HEK293 (cell line): ENCODE measurements at regions not wholly inside any gene's neighbourhood (a gene's known extent, or its start where the extent isn't known, plus 50 kb on each side); places are given as distances from the start of the nearest gene placed in this dataset.

Experiments used
- PRDM1 ChIP-seq: fragments of 450-650 bp; formaldehyde crosslinking; IDR thresholded peaks from 2 replicates; pipeline ENCODE4; 2016; ENCODE audit warnings: missing biosample characterization, missing genetic modification characterization
- ZBTB48 ChIP-seq: fragments of 450-650 bp; formaldehyde crosslinking; IDR thresholded peaks from 2 replicates; pipeline ENCODE4 v1.5.1; 2016; ENCODE audit warnings: missing biosample characterization, missing genetic modification characterization
- ZNF121 ChIP-seq: fragments of 450-650 bp; formaldehyde crosslinking; IDR thresholded peaks from 2 replicates; pipeline ENCODE4 v1.5.1; 2016; ENCODE audit warnings: missing biosample characterization, missing genetic modification characterization
- ZNF174 ChIP-seq: fragments of 450-650 bp; formaldehyde crosslinking; IDR thresholded peaks from 2 replicates; pipeline ENCODE4 v1.5.0; 2017; ENCODE audit warnings: missing biosample characterization, mild to moderate bottlenecking, missing genetic modification characterization
- ZNF239 ChIP-seq: fragments of 450-650 bp; formaldehyde crosslinking; IDR thresholded peaks from 2 replicates; pipeline ENCODE4 v1.5.1; 2016; ENCODE audit warnings: missing biosample characterization, missing genetic modification characterization
- ZNF521 ChIP-seq: fragments of 450-650 bp; formaldehyde crosslinking; IDR thresholded peaks from 2 replicates; pipeline ENCODE4 v1.5.1; 2017; ENCODE audit warnings: missing biosample characterization, mild to moderate bottlenecking, missing genetic modification characterization
- ZNF549 ChIP-seq: fragments of 450-650 bp; IDR thresholded peaks from 2 replicates; pipeline ENCODE4 v1.5.1; 2018; ENCODE audit warnings: missing biosample characterization, missing genetic modification characterization, mild to moderate bottlenecking, inconsistent platforms, moderate library complexity
- TF ChIP-seq, protein P1 (sequence below): fragments of 450-650 bp; formaldehyde crosslinking; IDR thresholded peaks from 2 replicates; pipeline ENCODE4 v1.5.1; 2016; ENCODE audit warnings: missing biosample characterization, missing genetic modification characterization
- TF ChIP-seq, protein P2 (sequence below): fragments of 450-650 bp; formaldehyde crosslinking; IDR thresholded peaks from 2 replicates; pipeline ENCODE4 v1.5.1; 2016; ENCODE audit warnings: missing biosample characterization, missing genetic modification characterization
- TF ChIP-seq, protein P3 (sequence below): fragments of 450-650 bp; formaldehyde crosslinking; conservative IDR thresholded peaks from 2 replicates; pipeline ENCODE4 v1.5.1; 2016; ENCODE audit warnings: low read depth, missing biosample characterization, missing genetic modification characterization
- TF ChIP-seq, protein P4 (sequence below): sonication (generic); formaldehyde crosslinking; IDR thresholded peaks from 2 replicates; pipeline ENCODE4 v1.8.1; 2022; ENCODE audit warnings: mild to moderate bottlenecking, moderate library complexity, missing genetic modification reagents

DNA sequence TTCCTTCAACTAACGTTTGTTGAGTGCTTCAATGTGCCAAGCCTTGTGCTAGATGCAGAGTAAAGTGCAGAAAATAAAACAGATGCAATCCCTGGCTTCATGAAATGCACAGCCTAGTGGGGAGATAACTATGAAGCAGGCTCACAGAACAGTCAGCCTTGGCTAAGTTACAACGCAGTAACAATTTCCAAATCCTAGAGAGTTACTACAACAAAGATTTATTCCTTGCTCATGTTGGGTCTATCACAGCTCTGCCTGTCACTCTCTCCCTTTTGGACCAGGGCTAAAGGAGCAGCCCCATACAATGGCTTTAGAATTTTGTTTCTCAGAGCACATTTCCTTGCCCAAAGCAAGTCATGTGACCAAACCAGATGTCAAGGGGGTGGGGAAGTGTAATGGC, 359.8 kb downstream of the ZNF326 start:
- TF ChIP-seq, protein P1, sequence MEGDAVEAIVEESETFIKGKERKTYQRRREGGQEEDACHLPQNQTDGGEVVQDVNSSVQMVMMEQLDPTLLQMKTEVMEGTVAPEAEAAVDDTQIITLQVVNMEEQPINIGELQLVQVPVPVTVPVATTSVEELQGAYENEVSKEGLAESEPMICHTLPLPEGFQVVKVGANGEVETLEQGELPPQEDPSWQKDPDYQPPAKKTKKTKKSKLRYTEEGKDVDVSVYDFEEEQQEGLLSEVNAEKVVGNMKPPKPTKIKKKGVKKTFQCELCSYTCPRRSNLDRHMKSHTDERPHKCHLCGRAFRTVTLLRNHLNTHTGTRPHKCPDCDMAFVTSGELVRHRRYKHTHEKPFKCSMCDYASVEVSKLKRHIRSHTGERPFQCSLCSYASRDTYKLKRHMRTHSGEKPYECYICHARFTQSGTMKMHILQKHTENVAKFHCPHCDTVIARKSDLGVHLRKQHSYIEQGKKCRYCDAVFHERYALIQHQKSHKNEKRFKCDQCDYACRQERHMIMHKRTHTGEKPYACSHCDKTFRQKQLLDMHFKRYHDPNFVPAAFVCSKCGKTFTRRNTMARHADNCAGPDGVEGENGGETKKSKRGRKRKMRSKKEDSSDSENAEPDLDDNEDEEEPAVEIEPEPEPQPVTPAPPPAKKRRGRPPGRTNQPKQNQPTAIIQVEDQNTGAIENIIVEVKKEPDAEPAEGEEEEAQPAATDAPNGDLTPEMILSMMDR (tag by site-specific recombination), result no peak
- TF ChIP-seq, protein P2, sequence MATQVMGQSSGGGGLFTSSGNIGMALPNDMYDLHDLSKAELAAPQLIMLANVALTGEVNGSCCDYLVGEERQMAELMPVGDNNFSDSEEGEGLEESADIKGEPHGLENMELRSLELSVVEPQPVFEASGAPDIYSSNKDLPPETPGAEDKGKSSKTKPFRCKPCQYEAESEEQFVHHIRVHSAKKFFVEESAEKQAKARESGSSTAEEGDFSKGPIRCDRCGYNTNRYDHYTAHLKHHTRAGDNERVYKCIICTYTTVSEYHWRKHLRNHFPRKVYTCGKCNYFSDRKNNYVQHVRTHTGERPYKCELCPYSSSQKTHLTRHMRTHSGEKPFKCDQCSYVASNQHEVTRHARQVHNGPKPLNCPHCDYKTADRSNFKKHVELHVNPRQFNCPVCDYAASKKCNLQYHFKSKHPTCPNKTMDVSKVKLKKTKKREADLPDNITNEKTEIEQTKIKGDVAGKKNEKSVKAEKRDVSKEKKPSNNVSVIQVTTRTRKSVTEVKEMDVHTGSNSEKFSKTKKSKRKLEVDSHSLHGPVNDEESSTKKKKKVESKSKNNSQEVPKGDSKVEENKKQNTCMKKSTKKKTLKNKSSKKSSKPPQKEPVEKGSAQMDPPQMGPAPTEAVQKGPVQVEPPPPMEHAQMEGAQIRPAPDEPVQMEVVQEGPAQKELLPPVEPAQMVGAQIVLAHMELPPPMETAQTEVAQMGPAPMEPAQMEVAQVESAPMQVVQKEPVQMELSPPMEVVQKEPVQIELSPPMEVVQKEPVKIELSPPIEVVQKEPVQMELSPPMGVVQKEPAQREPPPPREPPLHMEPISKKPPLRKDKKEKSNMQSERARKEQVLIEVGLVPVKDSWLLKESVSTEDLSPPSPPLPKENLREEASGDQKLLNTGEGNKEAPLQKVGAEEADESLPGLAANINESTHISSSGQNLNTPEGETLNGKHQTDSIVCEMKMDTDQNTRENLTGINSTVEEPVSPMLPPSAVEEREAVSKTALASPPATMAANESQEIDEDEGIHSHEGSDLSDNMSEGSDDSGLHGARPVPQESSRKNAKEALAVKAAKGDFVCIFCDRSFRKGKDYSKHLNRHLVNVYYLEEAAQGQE (tag by site-specific recombination), result no peak
- no peak for TF ChIP-seq ZNF549 (tag by site-specific recombination)
- no peak for TF ChIP-seq ZNF521
- TF ChIP-seq ZNF121 (tag by site-specific recombination), result no peak
- no peak for TF ChIP-seq PRDM1 (tag by site-specific recombination)
- TF ChIP-seq, protein P3, sequence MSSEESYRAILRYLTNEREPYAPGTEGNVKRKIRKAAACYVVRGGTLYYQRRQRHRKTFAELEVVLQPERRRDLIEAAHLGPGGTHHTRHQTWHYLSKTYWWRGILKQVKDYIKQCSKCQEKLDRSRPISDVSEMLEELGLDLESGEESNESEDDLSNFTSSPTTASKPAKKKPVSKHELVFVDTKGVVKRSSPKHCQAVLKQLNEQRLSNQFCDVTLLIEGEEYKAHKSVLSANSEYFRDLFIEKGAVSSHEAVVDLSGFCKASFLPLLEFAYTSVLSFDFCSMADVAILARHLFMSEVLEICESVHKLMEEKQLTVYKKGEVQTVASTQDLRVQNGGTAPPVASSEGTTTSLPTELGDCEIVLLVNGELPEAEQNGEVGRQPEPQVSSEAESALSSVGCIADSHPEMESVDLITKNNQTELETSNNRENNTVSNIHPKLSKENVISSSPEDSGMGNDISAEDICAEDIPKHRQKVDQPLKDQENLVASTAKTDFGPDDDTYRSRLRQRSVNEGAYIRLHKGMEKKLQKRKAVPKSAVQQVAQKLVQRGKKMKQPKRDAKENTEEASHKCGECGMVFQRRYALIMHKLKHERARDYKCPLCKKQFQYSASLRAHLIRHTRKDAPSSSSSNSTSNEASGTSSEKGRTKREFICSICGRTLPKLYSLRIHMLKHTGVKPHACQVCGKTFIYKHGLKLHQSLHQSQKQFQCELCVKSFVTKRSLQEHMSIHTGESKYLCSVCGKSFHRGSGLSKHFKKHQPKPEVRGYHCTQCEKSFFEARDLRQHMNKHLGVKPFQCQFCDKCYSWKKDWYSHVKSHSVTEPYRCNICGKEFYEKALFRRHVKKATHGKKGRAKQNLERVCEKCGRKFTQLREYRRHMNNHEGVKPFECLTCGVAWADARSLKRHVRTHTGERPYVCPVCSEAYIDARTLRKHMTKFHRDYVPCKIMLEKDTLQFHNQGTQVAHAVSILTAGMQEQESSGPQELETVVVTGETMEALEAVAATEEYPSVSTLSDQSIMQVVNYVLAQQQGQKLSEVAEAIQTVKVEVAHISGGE, result no peak
- TF ChIP-seq, protein P4, sequence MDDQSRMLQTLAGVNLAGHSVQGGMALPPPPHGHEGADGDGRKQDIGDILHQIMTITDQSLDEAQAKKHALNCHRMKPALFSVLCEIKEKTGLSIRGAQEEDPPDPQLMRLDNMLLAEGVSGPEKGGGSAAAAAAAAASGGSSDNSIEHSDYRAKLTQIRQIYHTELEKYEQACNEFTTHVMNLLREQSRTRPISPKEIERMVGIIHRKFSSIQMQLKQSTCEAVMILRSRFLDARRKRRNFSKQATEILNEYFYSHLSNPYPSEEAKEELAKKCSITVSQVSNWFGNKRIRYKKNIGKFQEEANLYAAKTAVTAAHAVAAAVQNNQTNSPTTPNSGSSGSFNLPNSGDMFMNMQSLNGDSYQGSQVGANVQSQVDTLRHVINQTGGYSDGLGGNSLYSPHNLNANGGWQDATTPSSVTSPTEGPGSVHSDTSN (CRISPR knock-in tag), result no peak
- no peak for TF ChIP-seq ZNF239 (tag by site-specific recombination)
- TF ChIP-seq ZNF174 (tag by site-specific recombination), result no peak
- no peak for TF ChIP-seq ZBTB48 (tag by site-specific recombination)
